GM23248 (cell line): ENCODE measurements at regions not wholly inside any gene's neighbourhood (a gene's known extent, or its start where the extent isn't known, plus 50 kb on each side); places are given as distances from the start of the nearest gene placed in this dataset.

Source experiments
- EZH2 ChIP-seq: fragments of 200-600 bp; sonication (generic); IDR thresholded peaks from 2 replicates; pipeline ENCODE4 v1.6.1; 2018; ENCODE audit warnings: antibody characterized with exemption, mild to moderate bottlenecking; ENCODE audit not compliant: insufficient read depth, poor library complexity, severe bottlenecking
- EZH2phosphoT487 ChIP-seq: fragments of 200-600 bp; sonication (generic); IDR thresholded peaks from 2 replicates; pipeline ENCODE4 v1.6.1; 2018; ENCODE audit warnings: antibody characterized with exemption, moderate library complexity, mild to moderate bottlenecking, low read depth; ENCODE audit not compliant: insufficient read depth

GRCh38 chr15:57875347-57875746 is 168.8 kb downstream of the POLR2M start:
- TF ChIP-seq EZH2 (no peak), EZH2phosphoT487 (no peak)
